ENCODE measurements at regions not wholly inside any gene's neighbourhood (a gene's known extent, or its start where the extent isn't known, plus 50 kb on each side); places are given as distances from the start of the nearest gene placed in this dataset.

- TF ChIP-seq POLR2A (IDR thresholded peaks at IDR 0.05; ENCODE audit: low read depth, low read length) (no peak), POLR2AphosphoS5 (IDR thresholded peaks at IDR 0.05; ENCODE audit: low read depth, low read length) (no peak), SPI1 (IDR thresholded peaks at IDR 0.05; ENCODE audit: low read depth, low read length) (no peak), TAF1 (IDR thresholded peaks at IDR 0.05; ENCODE audit: low read depth, low read length) (no peak), POU2F2 (IDR thresholded peaks at IDR 0.05; ENCODE audit: low read depth, low read length) (no peak)
These were observed 92.0 kb upstream of the TMEM26 start for GRCh38 chr10:61545170-61545569.
